HEK293 (cell line): ENCODE measurements at regions not wholly inside any gene's neighbourhood (a gene's known extent, or its start where the extent isn't known, plus 50 kb on each side); places are given as distances from the start of the nearest gene placed in this dataset.

Experiments used
- CTCF ChIA-PET: fragments of 350-600 bp; formaldehyde crosslinking; extraction: SDS; loops from one replicate; lab custom pipeline; 2021; ENCODE audit warnings: antibody characterized with exemption; lab: Yijun Ruan, JAX
- POLR2A ChIA-PET: fragments of 300-600 bp; formaldehyde crosslinking; extraction: SDS; loops from one replicate; lab custom pipeline; 2020; ENCODE audit warnings: antibody characterized with exemption, inconsistent platforms; lab: Yijun Ruan, JAX
- H3K27ac ChIP-seq: fragments of 200-500 bp; sonication (Bioruptor generic); 2 replicates; pipeline ENCODE4 v1.5.1; 2014; ENCODE audit warnings: low read depth, low read length, control low read depth, inconsistent platforms; ENCODE audit errors: extremely low read depth
- H3K36me3 ChIP-seq, 2 experiments: fragments of 200-500 bp in 1 of 2; sonication (Bioruptor generic) in 1 of 2; 1 replicate in 1 of 2; 2 replicates in 1 of 2; pipeline ENCODE4 v1.5.1; 2014 to 2017; ENCODE audit warnings: inconsistent platforms in 2 of 2, low read length in 2 of 2; ENCODE audit not compliant: control insufficient read depth in 2 of 2, insufficient read depth in 1 of 2
- H3K4me1 ChIP-seq: fragments of 200-500 bp; sonication (Bioruptor generic); 2 replicates; pipeline ENCODE4 v1.5.1; 2014; ENCODE audit warnings: mild to moderate bottlenecking, low read length, inconsistent platforms; ENCODE audit not compliant: control insufficient read depth, insufficient read depth
- H3K4me3 ChIP-seq: 2 replicates; pipeline ENCODE4 v1.5.1; 2011; ENCODE audit warnings: low read depth, mild to moderate bottlenecking, control low read depth, low read length, moderate library complexity
- H3K9me3 ChIP-seq: fragments of 200-500 bp; sonication (Bioruptor generic); 2 replicates; pipeline ENCODE4 v1.5.1; 2014; ENCODE audit warnings: low read depth, low read length, inconsistent platforms; ENCODE audit not compliant: control insufficient read depth, insufficient read depth
- FEZF1 ChIP-seq: fragments of 450-650 bp; formaldehyde crosslinking; IDR thresholded peaks from 2 replicates; pipeline ENCODE4 v1.5.1; 2016; ENCODE audit warnings: missing biosample characterization, missing genetic modification characterization
- GLIS1 ChIP-seq: fragments of 450-650 bp; formaldehyde crosslinking; IDR thresholded peaks from 2 replicates; pipeline ENCODE4 v1.5.1; 2016; ENCODE audit warnings: missing biosample characterization, missing genetic modification characterization
- SP7 ChIP-seq: fragments of 450-650 bp; formaldehyde crosslinking; IDR thresholded peaks from 2 replicates; pipeline ENCODE4 v1.5.1; 2016; ENCODE audit warnings: missing biosample characterization, missing genetic modification characterization
- TCF7L2 ChIP-seq: IDR thresholded peaks from 2 replicates; pipeline ENCODE4 v1.6.1; 2011; ENCODE audit warnings: low read depth, mild to moderate bottlenecking, inconsistent platforms, low read length, moderate library complexity, borderline replicate concordance
- ZBTB21 ChIP-seq: fragments of 450-650 bp; formaldehyde crosslinking; IDR thresholded peaks from 2 replicates; pipeline ENCODE4 v1.5.1; 2017; ENCODE audit warnings: missing biosample characterization, missing genetic modification characterization
- ZBTB48 ChIP-seq: fragments of 450-650 bp; formaldehyde crosslinking; IDR thresholded peaks from 2 replicates; pipeline ENCODE4 v1.5.1; 2016; ENCODE audit warnings: missing biosample characterization, missing genetic modification characterization
- ZNF132 ChIP-seq: fragments of 450-650 bp; formaldehyde crosslinking; IDR thresholded peaks from 2 replicates; pipeline ENCODE4 v1.5.1; 2017; ENCODE audit warnings: missing biosample characterization, missing genetic modification characterization, borderline replicate concordance
- ZNF133 ChIP-seq: fragments of 450-650 bp; formaldehyde crosslinking; IDR thresholded peaks from 2 replicates; pipeline ENCODE4 v1.5.1; 2016; ENCODE audit warnings: missing biosample characterization, missing genetic modification characterization
- ZNF140 ChIP-seq: fragments of 450-650 bp; formaldehyde crosslinking; IDR thresholded peaks from 2 replicates; pipeline ENCODE4 v1.5.1; 2016; ENCODE audit warnings: missing biosample characterization, missing genetic modification characterization
- ZNF155 ChIP-seq: fragments of 450-650 bp; formaldehyde crosslinking; IDR thresholded peaks from 2 replicates; pipeline ENCODE4 v1.5.1; 2016; ENCODE audit warnings: missing biosample characterization, missing genetic modification characterization
- ZNF19 ChIP-seq: fragments of 450-650 bp; formaldehyde crosslinking; IDR thresholded peaks from 2 replicates; pipeline ENCODE4; 2016; ENCODE audit warnings: missing biosample characterization, missing genetic modification characterization, low read depth
- ZNF2 ChIP-seq: fragments of 450-650 bp; formaldehyde crosslinking; IDR thresholded peaks from 2 replicates; pipeline ENCODE4 v1.5.1; 2016; ENCODE audit warnings: missing biosample characterization, missing genetic modification characterization
- ZNF223 ChIP-seq: fragments of 450-650 bp; formaldehyde crosslinking; IDR thresholded peaks from 2 replicates; pipeline ENCODE4 v1.5.1; 2016; ENCODE audit warnings: missing biosample characterization, missing genetic modification characterization
- ZNF24 ChIP-seq: fragments of 450-650 bp; formaldehyde crosslinking; IDR thresholded peaks from 2 replicates; pipeline ENCODE4 v1.5.1; 2016; ENCODE audit warnings: missing biosample characterization, missing genetic modification characterization
- ZNF302 ChIP-seq: fragments of 450-650 bp; formaldehyde crosslinking; IDR thresholded peaks from 2 replicates; pipeline ENCODE4 v1.5.1; 2016; ENCODE audit warnings: missing biosample characterization, missing genetic modification characterization, low read depth
- ZNF335 ChIP-seq: fragments of 450-650 bp; formaldehyde crosslinking; conservative IDR thresholded peaks from 2 replicates; pipeline ENCODE4 v1.5.1; 2016; ENCODE audit warnings: missing biosample characterization, missing genetic modification characterization
- ZNF404 ChIP-seq: fragments of 450-650 bp; formaldehyde crosslinking; IDR thresholded peaks from 2 replicates; pipeline ENCODE4 v1.5.1; 2017; ENCODE audit warnings: missing biosample characterization, missing genetic modification characterization
- ZNF548 ChIP-seq: fragments of 450-650 bp; formaldehyde crosslinking; IDR thresholded peaks from 2 replicates; pipeline ENCODE4 v1.5.1; 2016; ENCODE audit warnings: missing biosample characterization, missing genetic modification characterization
- ZNF560 ChIP-seq: fragments of 450-650 bp; formaldehyde crosslinking; IDR thresholded peaks from 2 replicates; pipeline ENCODE4 v1.5.1; 2017; ENCODE audit warnings: missing biosample characterization, missing genetic modification characterization, borderline replicate concordance
- ZNF561 ChIP-seq: fragments of 450-650 bp; IDR thresholded peaks from 2 replicates; pipeline ENCODE4 v1.5.1; 2018; ENCODE audit warnings: missing biosample characterization, missing genetic modification characterization, borderline replicate concordance
- ZNF664 ChIP-seq: fragments of 450-650 bp; formaldehyde crosslinking; IDR thresholded peaks from 2 replicates; pipeline ENCODE4 v1.5.1; 2016; ENCODE audit warnings: missing biosample characterization, missing genetic modification characterization
- ZNF76 ChIP-seq: fragments of 450-650 bp; formaldehyde crosslinking; IDR thresholded peaks from 2 replicates; pipeline ENCODE4; 2016; ENCODE audit warnings: low read depth, missing biosample characterization, missing genetic modification characterization, borderline replicate concordance
- TF ChIP-seq, protein P1 (sequence below): fragments of 450-650 bp; formaldehyde crosslinking; IDR thresholded peaks from 2 replicates; pipeline ENCODE4 v1.5.1; 2016; ENCODE audit warnings: missing biosample characterization, missing genetic modification characterization, borderline replicate concordance
- TF ChIP-seq, protein P2 (sequence below): fragments of 450-650 bp; IDR thresholded peaks from 2 replicates; pipeline ENCODE4 v1.5.1; 2018; ENCODE audit warnings: missing biosample characterization, missing genetic modification characterization
- TF ChIP-seq, protein P3 (sequence below): fragments of 450-650 bp; formaldehyde crosslinking; conservative IDR thresholded peaks from 2 replicates; pipeline ENCODE4 v1.5.1; 2016; ENCODE audit warnings: low read depth, missing biosample characterization, missing genetic modification characterization
- TF ChIP-seq, protein P4 (sequence below): fragments of 450-650 bp; formaldehyde crosslinking; IDR thresholded peaks from 2 replicates; pipeline ENCODE4 v1.5.1; 2017; ENCODE audit warnings: missing biosample characterization, missing genetic modification characterization

DNA sequence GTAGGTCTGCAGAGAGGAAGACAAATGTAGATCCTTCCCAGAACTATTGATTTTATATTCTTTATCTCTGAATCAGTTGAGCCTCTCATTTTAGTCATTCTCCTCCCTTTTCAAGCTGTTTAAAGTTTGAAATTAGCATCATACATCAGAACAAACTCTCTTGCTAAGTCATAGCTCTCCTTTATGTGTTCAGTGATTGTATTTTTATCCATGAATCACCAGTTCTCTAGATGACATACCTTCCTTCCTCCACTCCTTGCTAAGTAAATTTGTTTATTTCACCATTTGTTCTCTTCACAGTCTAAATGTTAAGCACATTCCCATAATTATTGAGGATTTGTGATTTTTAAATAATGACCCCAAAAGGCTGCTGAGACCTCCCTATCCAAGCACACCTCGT is 63.5 kb upstream of the RAPGEF4 start:
- peaks cover 19% of the 10 kb centered on the region for H3K4me1 ChIP-seq
- no peak overlapping the region for H3K4me3 ChIP-seq
- H3K36me3 ChIP-seq = no peaks in the 10 kb centered on the region
- ChIA-PET CTCF (interaction anchor here (0.7 to 0.8 kb wide), 2 partner anchors 26 to 76 kb away, joined by 3 read pairs; no protein-coding TSS in a partner anchor), POLR2A (no interaction called here)
- H3K27ac ChIP-seq = no peak overlapping the region
- no peaks in the 10 kb centered on the region for H3K9me3 ChIP-seq
- TF ChIP-seq ZNF548 = no peak
- TF ChIP-seq, protein P1, sequence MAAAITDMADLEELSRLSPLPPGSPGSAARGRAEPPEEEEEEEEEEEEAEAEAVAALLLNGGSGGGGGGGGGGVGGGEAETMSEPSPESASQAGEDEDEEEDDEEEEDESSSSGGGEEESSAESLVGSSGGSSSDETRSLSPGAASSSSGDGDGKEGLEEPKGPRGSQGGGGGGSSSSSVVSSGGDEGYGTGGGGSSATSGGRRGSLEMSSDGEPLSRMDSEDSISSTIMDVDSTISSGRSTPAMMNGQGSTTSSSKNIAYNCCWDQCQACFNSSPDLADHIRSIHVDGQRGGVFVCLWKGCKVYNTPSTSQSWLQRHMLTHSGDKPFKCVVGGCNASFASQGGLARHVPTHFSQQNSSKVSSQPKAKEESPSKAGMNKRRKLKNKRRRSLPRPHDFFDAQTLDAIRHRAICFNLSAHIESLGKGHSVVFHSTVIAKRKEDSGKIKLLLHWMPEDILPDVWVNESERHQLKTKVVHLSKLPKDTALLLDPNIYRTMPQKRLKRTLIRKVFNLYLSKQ (tag by site-specific recombination) = no peak
- no peak for TF ChIP-seq ZNF664
- no peak for TF ChIP-seq ZNF133 (tag by site-specific recombination)
- no peak for TF ChIP-seq ZNF223 (tag by site-specific recombination)
- TF ChIP-seq ZNF155 (tag by site-specific recombination) = no peak
- no peak for TF ChIP-seq TCF7L2
- no peak for TF ChIP-seq ZNF404 (tag by site-specific recombination)
- TF ChIP-seq SP7 (tag by site-specific recombination) = no peak
- TF ChIP-seq ZNF76 (tag by site-specific recombination) = no peak
- TF ChIP-seq, protein P2, sequence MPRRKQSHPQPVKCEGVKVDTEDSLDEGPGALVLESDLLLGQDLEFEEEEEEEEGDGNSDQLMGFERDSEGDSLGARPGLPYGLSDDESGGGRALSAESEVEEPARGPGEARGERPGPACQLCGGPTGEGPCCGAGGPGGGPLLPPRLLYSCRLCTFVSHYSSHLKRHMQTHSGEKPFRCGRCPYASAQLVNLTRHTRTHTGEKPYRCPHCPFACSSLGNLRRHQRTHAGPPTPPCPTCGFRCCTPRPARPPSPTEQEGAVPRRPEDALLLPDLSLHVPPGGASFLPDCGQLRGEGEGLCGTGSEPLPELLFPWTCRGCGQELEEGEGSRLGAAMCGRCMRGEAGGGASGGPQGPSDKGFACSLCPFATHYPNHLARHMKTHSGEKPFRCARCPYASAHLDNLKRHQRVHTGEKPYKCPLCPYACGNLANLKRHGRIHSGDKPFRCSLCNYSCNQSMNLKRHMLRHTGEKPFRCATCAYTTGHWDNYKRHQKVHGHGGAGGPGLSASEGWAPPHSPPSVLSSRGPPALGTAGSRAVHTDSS (tag by site-specific recombination) = no peak
- TF ChIP-seq ZNF140 (tag by site-specific recombination) = no peak
- TF ChIP-seq ZNF561 (tag by site-specific recombination) = no peak
- TF ChIP-seq ZNF19 (tag by site-specific recombination) = no peak
- TF ChIP-seq ZNF302 = no peak
- no peak for TF ChIP-seq ZNF132 (tag by site-specific recombination)

DNA sequence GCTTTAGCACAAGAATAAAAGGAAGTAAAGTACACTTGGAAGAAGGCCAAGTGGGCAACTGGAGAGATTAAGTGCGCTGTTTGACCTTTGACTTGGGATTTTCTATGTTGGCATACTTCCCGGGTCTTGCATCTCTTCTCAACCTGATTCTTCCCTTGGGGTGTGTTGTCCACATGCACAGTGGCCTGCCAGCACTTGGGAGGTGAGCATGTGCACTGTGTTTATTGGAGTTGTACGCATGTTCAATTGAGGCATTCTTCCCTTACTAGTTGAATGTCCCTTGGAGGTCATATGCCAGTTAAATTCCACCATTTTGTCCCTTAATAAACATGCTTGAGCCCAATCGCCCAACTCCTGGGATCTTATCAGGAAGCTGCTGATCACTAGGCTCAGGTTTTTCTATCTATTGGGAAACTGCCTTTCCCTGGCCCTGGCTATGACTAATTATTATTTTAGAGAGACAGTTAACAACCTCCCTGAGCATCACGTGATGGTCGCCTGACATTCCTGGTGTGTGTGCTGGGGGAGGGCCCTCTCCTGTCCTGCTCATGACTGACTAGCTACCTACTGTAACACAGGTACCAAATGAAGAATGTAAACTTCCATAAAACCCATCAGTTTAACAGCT is 62.5 kb upstream of the RAPGEF4 start:
- ChIA-PET CTCF (interaction anchor here (0.9 to 2.7 kb wide), 5 partner anchors 9 to 76 kb away, joined by 3 to 6 read pairs (median 3); no protein-coding TSS in a partner anchor), POLR2A (interaction anchor here (0.5 kb wide), 1 partner anchor 1291 kb away, joined by 3 read pairs; no protein-coding TSS in a partner anchor)
- no peaks in the 10 kb centered on the region for H3K9me3 ChIP-seq
- no peak overlapping the region for H3K27ac ChIP-seq
- no peak overlapping the region for H3K4me3 ChIP-seq
- peaks cover 19% of the 10 kb centered on the region for H3K4me1 ChIP-seq
- no peak for TF ChIP-seq ZNF24 (tag by site-specific recombination)
- TF ChIP-seq ZNF2 (tag by site-specific recombination) = no peak
- TF ChIP-seq ZBTB48 = 0 out of 2 replicates have a peak, but pooled peaks have one; percentile 45
- TF ChIP-seq ZNF335 (tag by site-specific recombination) = peak; percentile 64
- no peak for TF ChIP-seq ZBTB21
- TF ChIP-seq, protein P3, sequence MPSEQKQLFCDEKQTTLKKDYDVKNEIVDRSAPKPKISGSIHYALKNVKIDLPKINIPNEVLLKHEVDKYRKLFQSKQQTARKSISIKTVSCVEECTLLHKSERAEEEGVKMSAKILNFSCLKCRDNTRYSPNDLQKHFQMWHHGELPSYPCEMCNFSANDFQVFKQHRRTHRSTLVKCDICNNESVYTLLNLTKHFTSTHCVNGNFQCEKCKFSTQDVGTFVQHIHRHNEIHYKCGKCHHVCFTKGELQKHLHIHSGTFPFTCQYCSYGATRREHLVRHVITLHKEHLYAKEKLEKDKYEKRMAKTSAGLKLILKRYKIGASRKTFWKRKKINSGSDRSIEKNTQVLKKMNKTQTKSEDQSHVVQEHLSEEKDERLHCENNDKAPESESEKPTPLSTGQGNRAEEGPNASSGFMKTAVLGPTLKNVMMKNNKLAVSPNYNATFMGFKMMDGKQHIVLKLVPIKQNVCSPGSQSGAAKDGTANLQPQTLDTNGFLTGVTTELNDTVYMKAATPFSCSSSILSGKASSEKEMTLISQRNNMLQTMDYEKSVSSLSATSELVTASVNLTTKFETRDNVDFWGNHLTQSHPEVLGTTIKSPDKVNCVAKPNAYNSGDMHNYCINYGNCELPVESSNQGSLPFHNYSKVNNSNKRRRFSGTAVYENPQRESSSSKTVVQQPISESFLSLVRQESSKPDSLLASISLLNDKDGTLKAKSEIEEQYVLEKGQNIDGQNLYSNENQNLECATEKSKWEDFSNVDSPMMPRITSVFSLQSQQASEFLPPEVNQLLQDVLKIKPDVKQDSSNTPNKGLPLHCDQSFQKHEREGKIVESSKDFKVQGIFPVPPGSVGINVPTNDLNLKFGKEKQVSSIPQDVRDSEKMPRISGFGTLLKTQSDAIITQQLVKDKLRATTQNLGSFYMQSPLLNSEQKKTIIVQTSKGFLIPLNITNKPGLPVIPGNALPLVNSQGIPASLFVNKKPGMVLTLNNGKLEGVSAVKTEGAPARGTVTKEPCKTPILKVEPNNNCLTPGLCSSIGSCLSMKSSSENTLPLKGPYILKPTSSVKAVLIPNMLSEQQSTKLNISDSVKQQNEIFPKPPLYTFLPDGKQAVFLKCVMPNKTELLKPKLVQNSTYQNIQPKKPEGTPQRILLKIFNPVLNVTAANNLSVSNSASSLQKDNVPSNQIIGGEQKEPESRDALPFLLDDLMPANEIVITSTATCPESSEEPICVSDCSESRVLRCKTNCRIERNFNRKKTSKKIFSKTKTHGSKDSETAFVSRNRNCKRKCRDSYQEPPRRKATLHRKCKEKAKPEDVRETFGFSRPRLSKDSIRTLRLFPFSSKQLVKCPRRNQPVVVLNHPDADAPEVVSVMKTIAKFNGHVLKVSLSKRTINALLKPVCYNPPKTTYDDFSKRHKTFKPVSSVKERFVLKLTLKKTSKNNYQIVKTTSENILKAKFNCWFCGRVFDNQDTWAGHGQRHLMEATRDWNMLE (tag by site-specific recombination) = 0 out of 2 replicates have a peak, but pooled peaks have one; percentile 15
- TF ChIP-seq FEZF1 = peak; percentile 58
- 0 out of 2 replicates have a peak, but pooled peaks have one; percentile 31 for TF ChIP-seq GLIS1 (tag by site-specific recombination)
- TF ChIP-seq, protein P4, sequence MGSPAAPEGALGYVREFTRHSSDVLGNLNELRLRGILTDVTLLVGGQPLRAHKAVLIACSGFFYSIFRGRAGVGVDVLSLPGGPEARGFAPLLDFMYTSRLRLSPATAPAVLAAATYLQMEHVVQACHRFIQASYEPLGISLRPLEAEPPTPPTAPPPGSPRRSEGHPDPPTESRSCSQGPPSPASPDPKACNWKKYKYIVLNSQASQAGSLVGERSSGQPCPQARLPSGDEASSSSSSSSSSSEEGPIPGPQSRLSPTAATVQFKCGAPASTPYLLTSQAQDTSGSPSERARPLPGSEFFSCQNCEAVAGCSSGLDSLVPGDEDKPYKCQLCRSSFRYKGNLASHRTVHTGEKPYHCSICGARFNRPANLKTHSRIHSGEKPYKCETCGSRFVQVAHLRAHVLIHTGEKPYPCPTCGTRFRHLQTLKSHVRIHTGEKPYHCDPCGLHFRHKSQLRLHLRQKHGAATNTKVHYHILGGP = 0 out of 2 replicates have a peak, but pooled peaks have one; percentile 3
- no peak for TF ChIP-seq ZNF560 (tag by site-specific recombination)
- H3K36me3 ChIP-seq = no peaks in the 10 kb centered on the region
